NCI-H460 (cell line): ENCODE measurements at regions not wholly inside any gene's neighbourhood (a gene's known extent, or its start where the extent isn't known, plus 50 kb on each side); places are given as distances from the start of the nearest gene placed in this dataset.

ENCODE experiments used
- DNase-seq: peaks from one replicate; pipeline ENCODE4 v3.0.0-alpha.2; 2016; ENCODE audit warnings: low read depth; ENCODE audit errors: extremely low read depth

DNA sequence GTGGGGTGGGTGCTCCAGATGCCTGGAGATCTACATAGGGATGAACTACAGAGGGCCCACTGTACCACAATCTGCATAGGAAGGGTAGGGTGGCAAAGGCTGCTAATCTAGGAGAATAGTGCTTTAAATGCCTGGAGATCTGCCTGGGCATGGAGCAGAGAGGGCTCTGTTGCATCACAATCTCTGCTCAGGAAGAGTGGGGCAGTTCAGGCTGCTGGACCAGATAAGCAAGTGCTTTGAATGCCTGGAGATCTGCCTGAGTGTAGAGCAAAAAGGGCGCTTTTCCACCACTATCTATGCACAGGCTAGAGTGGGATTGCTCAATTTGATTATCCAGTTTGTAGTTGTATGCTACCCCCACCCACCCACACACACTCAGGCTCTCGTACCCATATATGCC, 886.3 kb upstream of the SEL1L start:
- no peak for DNase-seq

DNA sequence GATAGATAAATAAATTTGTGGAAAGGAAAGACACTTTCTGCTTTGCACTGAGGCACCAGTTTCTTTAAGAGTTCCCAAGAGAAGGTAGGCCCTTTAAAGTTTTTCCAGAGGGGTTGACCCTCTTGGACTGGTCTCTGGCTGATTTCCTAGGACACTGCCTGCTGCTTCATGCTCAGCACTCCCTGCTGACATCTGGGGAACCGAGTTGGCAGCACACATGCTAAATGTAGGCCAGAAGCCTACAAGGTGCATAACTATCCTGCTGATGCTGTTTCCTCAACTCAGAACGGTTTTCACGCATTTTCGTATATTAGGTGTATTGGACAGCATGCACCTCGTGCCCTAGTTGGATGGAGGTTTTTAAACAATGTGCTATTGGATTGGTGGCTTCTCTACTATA, 887.2 kb upstream of the SEL1L start:
- DNase-seq, result no peak

DNA sequence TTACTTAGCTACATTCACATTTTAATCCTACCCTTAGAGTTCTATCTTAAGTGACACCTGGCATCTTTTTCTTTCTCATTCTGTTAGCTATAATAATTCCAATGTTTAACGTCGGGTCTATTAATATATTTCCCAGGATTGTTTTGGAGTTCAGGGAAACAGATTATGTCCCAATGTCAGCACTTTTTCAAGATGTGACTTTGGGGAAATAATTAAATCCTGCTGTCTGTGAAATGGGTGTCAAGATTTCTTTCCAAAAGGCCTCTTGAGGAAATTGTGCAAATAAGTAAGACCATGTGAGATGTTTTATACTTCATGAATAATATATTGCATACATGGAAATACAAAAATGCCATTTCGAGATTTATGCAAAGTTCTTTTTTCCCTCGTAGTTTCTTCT, 887.6 kb upstream of the SEL1L start:
- DNase-seq, result no peak

GRCh38 chr14:82422230-82422629, 888.6 kb upstream of the SEL1L start:
- DNase-seq, result no peak

- DNase-seq, result no peak
Observed at GRCh38 chr14:82425261-82425660, 891.6 kb upstream of the SEL1L start.

DNA sequence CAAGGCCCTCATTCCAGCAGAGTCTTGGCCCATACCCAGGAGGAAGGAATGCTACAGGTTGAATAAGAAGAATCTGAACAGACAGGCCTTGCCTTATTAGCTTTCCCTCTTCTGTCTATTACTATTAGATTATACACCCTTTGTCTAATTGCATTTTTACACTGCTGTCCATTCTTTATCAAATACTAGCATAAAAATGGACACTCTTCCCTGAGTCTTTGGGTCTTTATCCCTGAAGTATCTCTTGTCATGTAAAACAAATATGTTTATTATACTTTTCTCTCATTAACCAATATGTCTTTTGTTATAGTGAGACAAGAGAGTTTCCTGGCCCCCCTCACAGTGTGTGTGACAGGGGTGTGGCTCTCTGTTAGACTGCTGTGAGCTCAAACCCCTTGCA, 897.4 kb upstream of the SEL1L start:
- DNase-seq, result no peak

GRCh38 chr14:82432301-82433105, 898.9 kb upstream of the SEL1L start:
- no peak for DNase-seq

DNA sequence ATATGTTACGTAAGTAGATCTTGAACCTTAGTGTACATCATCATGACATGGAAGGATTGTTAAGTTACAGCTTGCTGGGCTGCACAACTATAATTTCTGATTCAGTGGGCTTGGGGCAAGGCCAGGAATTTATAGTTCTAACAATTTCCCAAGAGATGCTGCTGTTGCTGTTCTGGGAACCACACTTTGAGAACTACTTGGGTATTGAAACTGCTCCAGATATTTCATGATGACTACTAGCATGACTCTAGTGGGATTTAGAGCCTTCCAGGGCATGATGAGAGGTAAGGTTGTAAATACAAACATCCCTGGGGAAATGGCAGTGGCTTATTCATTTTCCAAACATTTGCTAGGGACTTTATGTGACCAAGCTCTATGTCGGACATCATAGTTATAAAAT, 904.8 kb upstream of the SEL1L start:
- no peak for DNase-seq

DNA sequence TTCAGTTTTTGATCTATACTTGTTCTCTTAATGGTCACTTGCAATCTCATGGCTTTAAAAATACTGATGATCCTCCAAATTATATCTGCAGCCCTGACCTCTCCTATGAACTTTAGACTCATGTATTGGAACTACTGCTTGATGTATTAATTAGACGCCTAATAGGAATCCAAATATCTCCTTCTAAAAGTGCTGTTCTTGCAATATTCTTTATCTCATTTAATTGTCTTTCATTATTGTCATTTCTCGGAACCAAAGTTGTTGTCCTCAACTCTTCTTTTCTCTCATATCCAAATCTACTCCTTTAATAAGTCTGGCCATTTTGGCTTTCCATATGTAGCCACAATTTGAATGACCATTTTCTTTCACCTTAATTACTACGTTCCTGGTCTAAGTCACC, 907.6 kb upstream of the SEL1L start:
- DNase-seq, result no peak

DNA sequence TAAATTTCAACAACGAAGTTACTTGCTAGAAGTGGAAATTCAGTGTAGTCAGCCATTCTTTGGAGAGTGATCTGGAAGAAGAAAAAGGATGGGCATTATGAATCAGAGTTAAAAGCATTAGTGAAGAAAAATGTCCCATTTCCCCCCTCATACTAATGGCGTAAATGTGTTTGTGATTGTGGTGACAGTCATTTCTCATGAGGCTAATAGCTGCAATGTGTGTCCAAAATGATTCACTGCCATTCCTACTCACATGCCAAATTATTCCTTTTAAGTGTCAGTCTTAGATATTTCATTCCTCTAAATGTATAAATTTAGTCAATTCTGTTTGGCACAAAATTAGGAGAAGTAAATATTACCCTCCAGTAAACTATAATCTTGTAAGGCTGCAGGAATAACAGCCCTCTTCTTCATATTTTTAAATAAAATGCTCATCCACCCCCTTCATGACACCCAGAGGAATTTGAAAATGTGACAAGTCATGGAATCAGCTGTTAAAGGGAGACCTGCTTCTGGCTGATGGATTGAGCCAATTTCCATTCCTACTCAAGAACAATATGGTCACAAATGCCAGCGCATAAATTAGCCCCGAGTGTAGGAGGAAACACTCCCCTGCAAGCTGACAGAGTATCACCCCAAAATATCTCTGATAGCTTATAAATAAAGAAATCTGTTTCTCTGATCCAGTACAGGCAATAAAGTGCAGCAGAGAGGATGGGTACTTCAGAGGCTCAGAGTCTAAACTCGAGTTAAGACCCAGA, 912.3 kb upstream of the SEL1L start:
- no peak for DNase-seq

- no peak for DNase-seq
Observed at GRCh38 chr14:82447586-82447985, 913.9 kb upstream of the SEL1L start.

GRCh38 chr14:82449926-82450468, 916.3 kb upstream of the SEL1L start:
- no peak for DNase-seq

GRCh38 chr14:82451675-82452074, 918.0 kb upstream of the SEL1L start:
- DNase-seq, result no peak

DNA sequence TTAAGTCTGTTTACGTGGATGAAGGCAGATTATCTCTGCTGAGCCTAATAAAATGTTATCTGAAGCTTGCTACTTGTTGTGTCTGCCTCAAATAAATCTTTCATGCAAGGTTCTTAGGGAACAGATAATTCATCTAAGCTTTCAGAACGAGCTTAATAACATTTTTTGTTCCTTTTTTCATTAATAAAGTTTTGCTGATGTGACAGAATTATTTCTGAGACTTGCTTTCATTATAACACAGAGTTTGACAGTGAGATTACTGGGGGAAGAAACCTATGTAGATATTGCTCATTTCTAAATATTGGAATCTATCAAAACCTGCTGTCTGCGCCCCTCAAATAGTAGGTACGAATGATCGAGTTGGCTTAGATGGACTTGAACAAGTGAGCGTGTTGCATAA, 948.7 kb upstream of the SEL1L start:
- DNase-seq, result no peak

- no peak for DNase-seq
Observed at GRCh38 chr14:82488473-82488872, 954.8 kb upstream of the SEL1L start.

GRCh38 chr14:82490397-82490796, 956.7 kb upstream of the SEL1L start:
- DNase-seq, result no peak

- no peak for DNase-seq
Observed at GRCh38 chr14:82492157-82492556, 958.5 kb upstream of the SEL1L start.

DNA sequence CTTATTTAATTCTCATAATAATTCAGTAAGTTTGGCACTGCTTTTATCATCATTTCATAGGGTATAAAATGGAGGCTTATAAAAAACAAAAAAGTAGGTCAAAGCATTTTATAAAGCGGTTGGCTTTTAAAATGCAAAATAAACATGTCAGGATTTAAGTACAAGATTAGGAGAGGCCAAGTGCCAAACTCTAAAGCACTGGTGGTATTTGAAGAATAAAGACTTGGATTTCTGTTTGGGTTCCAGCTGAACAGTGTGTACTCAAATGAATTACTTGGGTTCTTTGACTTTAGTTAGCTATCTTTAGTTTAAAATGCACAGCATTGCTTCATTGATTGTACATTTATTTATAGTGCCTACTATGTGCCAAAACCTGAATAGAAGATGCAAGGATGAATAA, 966.6 kb upstream of the SEL1L start:
- no peak for DNase-seq

DNA sequence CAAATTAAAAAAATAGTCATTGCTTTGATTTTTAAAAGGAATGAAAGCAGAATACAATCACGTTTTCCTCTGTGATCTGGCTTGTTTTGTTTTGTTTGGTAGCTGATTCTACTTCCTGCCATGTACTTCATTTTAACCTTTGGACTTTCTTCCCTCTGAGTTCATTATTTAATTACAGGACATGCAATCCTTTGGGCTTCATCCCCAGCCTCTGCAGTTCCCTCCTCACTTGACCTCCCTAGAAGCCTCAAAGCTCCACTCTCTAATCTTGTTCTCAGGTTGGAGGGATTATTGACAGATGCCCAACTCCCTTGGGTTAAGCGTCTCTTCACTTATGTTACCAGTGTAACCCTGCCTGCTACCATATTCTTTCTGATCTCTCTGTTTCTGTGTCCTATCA, 967.9 kb upstream of the SEL1L start:
- no peak for DNase-seq

DNA sequence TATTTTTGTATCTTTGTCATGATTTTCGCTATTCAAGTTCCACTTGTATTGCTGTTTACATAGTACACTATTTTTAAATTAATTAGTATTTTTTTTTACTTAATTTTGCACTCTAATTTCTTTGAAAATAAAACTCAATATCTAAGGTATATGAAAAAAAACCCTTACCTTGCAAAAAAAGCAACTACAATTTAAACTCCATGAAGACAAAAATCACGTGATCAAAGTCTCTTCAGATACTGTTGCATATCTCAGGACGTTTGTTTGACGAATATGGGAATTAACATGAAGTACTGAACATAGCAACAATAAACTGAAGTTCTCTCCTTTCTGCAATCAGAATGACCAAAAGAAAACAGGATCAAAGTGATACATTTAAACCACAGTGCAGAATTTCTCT, 968.4 kb upstream of the SEL1L start:
- DNase-seq, result no peak

- DNase-seq, result no peak
Observed at GRCh38 chr14:82504894-82505293, 971.2 kb upstream of the SEL1L start.

- DNase-seq, result no peak
Observed at GRCh38 chr14:82510007-82510406, 976.4 kb upstream of the SEL1L start.
